GM19043 (cell line): ENCODE measurements at regions not wholly inside any gene's neighbourhood (a gene's known extent, or its start where the extent isn't known, plus 50 kb on each side); places are given as distances from the start of the nearest gene placed in this dataset.

Source experiments
- ATAC-seq: cut with Tn5 transposase; IDR thresholded peaks from one replicate; pipeline ENCODE4 v1.9.1; 2021; ENCODE audit warnings: low read depth; ENCODE audit not compliant: unreplicated experiment

- ATAC-seq: no peak
Measured at GRCh38 chr4:182143822-182144625, 99.2 kb upstream of the TENM3 start.

- ATAC-seq: no peak
Measured at GRCh38 chr4:182144626-182145333, 98.4 kb upstream of the TENM3 start.

GRCh38 chr4:182145334-182145905, 97.8 kb upstream of the TENM3 start:
- ATAC-seq: no peak

- no peak for ATAC-seq
Measured at GRCh38 chr4:182147391-182147790, 95.8 kb upstream of the TENM3 start.

DNA sequence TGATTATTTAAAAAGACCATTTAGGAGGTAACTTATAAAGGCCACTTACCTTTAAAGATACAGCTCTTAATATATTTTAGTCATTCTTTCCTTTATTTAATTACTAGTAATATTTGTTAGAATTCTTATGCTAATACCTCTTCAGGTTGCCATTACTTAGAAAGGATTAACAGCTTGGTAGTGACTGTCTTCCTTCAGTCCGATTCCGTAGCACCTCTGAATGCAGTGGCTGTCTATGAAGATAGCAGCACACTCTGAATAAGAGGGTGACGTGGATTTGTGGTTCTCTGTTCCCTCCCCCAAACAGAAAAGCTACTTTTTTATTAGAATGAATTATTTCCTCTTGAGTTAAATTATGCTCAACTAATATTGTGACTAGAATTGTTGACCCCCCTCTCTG, 92.6 kb upstream of the TENM3 start:
- no peak for ATAC-seq

- no peak for ATAC-seq
Measured at GRCh38 chr4:182155806-182156205, 87.4 kb upstream of the TENM3 start.

DNA sequence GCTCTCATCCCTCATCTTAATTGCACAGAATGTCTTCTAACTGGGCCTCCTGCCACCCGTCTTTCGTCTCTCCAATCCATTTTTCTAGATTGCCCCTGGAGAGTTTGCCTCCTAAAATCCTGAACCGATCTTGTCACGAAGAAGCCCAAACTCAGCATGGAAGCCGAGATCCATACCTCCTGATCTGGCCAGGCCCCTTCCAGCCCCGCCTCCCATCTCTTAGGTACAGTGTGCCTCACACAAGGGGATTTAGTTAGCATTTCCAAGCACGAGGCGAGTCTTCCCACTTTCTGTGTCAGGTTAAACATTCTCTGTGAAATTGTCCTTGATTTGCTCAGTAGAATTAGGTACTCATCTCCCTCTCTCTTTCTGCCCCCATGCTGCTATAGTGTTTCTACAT, 80.0 kb upstream of the TENM3 start:
- no peak for ATAC-seq

GRCh38 chr4:182169572-182169971, 73.6 kb upstream of the TENM3 start:
- ATAC-seq: no peak

- ATAC-seq: no peak
Measured at GRCh38 chr4:182169987-182170386, 73.2 kb upstream of the TENM3 start.

- ATAC-seq: no peak
Measured at GRCh38 chr4:182170417-182170935, 72.7 kb upstream of the TENM3 start.

DNA sequence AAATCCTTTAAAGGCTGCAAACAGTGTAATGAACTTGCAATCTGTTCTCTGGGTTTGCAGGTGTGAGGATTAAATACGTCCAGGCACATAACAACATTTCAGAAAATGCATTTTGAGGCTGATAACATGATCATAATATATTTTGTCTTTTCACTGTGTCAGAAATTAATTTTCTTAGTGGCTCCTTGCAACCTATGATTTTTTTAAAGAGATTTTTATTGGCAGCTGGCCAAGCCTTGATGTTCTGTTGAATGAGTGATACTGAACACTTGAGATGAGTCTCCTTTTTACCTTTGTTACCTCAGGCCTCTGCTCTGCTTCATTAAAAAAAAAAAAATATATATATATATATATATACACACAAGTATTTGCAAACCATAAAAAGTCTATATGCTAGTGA, 68.2 kb upstream of the TENM3 start:
- ATAC-seq: no peak

DNA sequence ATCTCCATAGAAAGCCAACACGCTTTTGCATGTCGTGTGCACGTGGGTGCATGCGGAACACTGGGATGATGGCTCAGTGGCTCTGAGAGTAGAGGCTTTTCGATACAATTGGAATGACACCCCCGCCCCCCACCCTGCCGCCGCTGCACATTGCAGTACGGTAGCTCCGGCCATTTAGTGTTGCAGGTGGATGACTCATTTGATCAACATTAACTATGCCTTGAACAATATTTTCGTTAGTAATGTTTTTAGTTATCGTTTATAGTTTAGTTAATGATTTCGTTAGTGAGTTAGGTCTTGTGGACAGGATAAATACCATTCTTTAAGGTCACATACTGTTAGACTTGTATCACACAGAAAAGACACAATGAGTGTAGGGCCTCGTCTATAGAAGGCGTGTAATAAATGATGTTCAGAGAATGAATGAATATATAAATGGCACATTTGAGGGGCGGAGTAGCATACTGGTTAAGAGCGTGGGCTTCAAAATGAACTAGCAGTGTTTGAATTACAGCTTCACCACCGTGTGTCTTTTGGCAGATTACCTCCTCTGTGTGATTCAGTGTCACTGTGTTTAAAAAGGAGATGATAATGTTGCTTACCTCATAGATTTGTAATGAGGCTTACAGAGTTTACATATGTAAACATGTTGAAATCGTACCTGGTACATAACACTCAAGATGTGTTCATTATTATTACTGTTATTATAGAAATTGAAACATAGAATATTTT, 67.2 kb upstream of the TENM3 start:
- ATAC-seq: no peak

DNA sequence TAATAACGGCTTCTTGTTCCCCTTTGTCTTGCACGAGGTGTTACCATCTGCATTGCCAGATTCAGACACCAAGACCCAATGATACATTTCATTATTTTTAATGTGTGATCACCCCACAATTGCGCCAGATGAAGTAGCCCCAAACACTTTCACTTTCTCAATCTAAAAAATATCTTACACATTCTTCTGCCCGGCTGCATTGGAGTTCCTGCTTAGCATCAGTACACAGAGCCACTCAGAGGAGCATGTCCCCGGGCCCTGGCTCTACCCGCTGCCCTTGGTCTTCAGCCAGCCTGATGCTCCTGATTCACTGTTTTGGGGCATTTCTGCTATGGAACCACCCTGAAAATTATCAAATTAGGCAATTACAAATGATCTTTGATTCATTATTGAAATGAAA, 66.0 kb upstream of the TENM3 start:
- no peak for ATAC-seq

- ATAC-seq: no peak
Measured at GRCh38 chr4:182179105-182179504, 64.1 kb upstream of the TENM3 start.

DNA sequence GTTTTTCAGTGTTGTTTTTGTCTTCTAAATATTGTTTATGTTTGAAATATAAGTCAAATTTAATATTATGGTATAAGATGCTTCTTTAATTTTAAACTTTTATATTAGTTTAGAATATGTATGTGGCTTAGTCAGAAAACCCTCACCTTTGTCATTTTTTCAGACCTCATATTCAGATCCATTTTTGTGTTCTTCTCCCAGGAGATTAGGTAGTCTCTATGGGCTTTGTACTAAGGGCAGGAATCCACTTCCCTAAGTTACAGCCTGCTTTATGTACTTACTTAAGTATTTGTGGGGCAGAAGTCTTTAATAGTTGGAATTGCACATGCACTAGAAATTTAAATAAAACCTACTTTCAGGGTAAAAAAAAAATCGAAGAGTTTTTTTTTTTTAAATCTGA, 63.5 kb upstream of the TENM3 start:
- no peak for ATAC-seq

- ATAC-seq: no peak
Measured at GRCh38 chr4:182185491-182185890, 57.7 kb upstream of the TENM3 start.

- no peak for ATAC-seq
Measured at GRCh38 chr4:182187674-182188073, 55.5 kb upstream of the TENM3 start.

GRCh38 chr4:182188622-182189021, 54.6 kb upstream of the TENM3 start:
- no peak for ATAC-seq

- ATAC-seq: no peak
Measured at GRCh38 chr4:182189103-182189878, 53.9 kb upstream of the TENM3 start.

- ATAC-seq: no peak
Measured at GRCh38 chr4:182190306-182190705, 52.9 kb upstream of the TENM3 start.
